HCT116 (cell line): ENCODE measurements at regions not wholly inside any gene's neighbourhood (a gene's known extent, or its start where the extent isn't known, plus 50 kb on each side); places are given as distances from the start of the nearest gene placed in this dataset.

Source experiments
- ATAC-seq: fragments of 200-7000 bp; cut with Tn5 transposase; 2 replicates; pipeline ENCODE4 v1.9.1; 2020; ENCODE audit warnings: mild to moderate bottlenecking, moderate library complexity
- BruUV-seq: library from RNA; stranded (reverse); fragments of 400-500 nt; replicated peaks from 2 replicates; lab custom pipeline; 2021; lab: Mats Ljungman, UMichigan
- CTCF ChIA-PET: fragments of 300-600 bp; sonication (Branson Sonifier 250); formaldehyde crosslinking; loops from one replicate; lab custom pipeline; 2021; ENCODE audit warnings: antibody characterized with exemption; lab: Charles Lee
- POLR2A ChIA-PET: fragments of 300-600, 350-600 bp; sonication (Branson Sonifier 250); formaldehyde crosslinking; loops from one replicate; lab custom pipeline; 2021; ENCODE audit warnings: antibody characterized with exemption; lab: Charles Lee
- RAD21 ChIA-PET, 2 experiments: fragments of 300-600 bp; sonication (Branson Sonifier 250); formaldehyde crosslinking; loops; one replicate each; lab custom pipeline; 2023; ENCODE audit warnings: low total read pairs in 2 of 2; ENCODE audit not compliant: uncharacterized antibody in 2 of 2, unreplicated experiment in 2 of 2, low non-redundant PET in 1 of 2; lab: Charles Lee
- DNase-seq: peaks from one replicate; pipeline ENCODE4 v3.0.0-alpha.2; 2010; ENCODE audit warnings: low read depth, low spot score
- H2AFZ ChIP-seq: fragments of 200-600 bp; shearing (Covaris generic), sonication (generic); 2 replicates; pipeline ENCODE4 v1.6.1; 2017; ENCODE audit warnings: low read depth, mixed run types, mixed read lengths, antibody characterized with exemption, low read length; ENCODE audit not compliant: poor library complexity, severe bottlenecking
- H3K27ac ChIP-seq: 2 replicates; pipeline ENCODE4 v1.5.1; 2012; ENCODE audit warnings: low read depth, low read length
- H3K27me3 ChIP-seq: fragments of 200-600 bp; sonication (generic); 2 replicates; pipeline ENCODE4 v1.6.1; 2016; ENCODE audit warnings: mixed run types, low read length, mixed read lengths; ENCODE audit not compliant: insufficient read depth
- H3K36me3 ChIP-seq, 2 experiments: fragments of 200-500 bp in 1 of 2; fragments of 200-600 bp in 1 of 2; sonication (Bioruptor generic) in 1 of 2; sonication (generic) in 1 of 2; 2 replicates each; pipeline versions ENCODE4 v1.5.1 to v1.6.1; 2014 to 2016; ENCODE audit warnings: low read length in 2 of 2, inconsistent platforms in 1 of 2, mixed read lengths in 1 of 2, mixed run types in 1 of 2; ENCODE audit not compliant: insufficient read depth in 2 of 2, control insufficient read depth in 1 of 2
- H3K4me1 ChIP-seq, 2 experiments: fragments of 200-600 bp in 1 of 2; sonication (generic) in 1 of 2; 2 replicates each; pipeline versions ENCODE4 v1.5.1 to v1.6.1; 2012 to 2017; ENCODE audit warnings: low read length in 2 of 2, inconsistent platforms in 1 of 2, mild to moderate bottlenecking in 1 of 2, mixed read lengths in 1 of 2, mixed run types in 1 of 2, moderate library complexity in 1 of 2; ENCODE audit not compliant: insufficient read depth in 2 of 2, control insufficient read depth in 1 of 2
- H3K4me2 ChIP-seq: fragments of 200-600 bp; sonication (generic); 2 replicates; pipeline ENCODE4 v1.6.1; 2017; ENCODE audit warnings: mixed run types, low read length, mixed read lengths
- H3K4me3 ChIP-seq, 2 experiments: fragments of 200-600 bp in 1 of 2; sonication (generic) in 1 of 2; replicated peaks in 1 of 2; 2 replicates each; pipeline ENCODE4 v1.5.1; 2011 to 2016; ENCODE audit warnings: low read length in 2 of 2, control low read depth in 1 of 2, low read depth in 1 of 2, mild to moderate bottlenecking in 1 of 2, mixed read lengths in 1 of 2, mixed run types in 1 of 2
- H3K79me2 ChIP-seq: fragments of 200-600 bp; sonication (generic); 2 replicates; pipeline ENCODE4 v1.6.1; 2017; ENCODE audit warnings: mild to moderate bottlenecking, mixed run types, low read length, moderate library complexity, mixed read lengths; ENCODE audit not compliant: insufficient read depth
- H3K9ac ChIP-seq: fragments of 200-600 bp; sonication (generic); 2 replicates; pipeline ENCODE4 v1.6.1; 2016; ENCODE audit warnings: low read length, mixed read lengths
- H3K9me2 ChIP-seq: fragments of 200-600 bp; sonication (generic), shearing (Covaris generic); 2 replicates; pipeline ENCODE4 v1.6.1; 2017; ENCODE audit warnings: mixed run types, mild to moderate bottlenecking, moderate library complexity; ENCODE audit not compliant: insufficient read depth
- H3K9me3 ChIP-seq, 2 experiments: fragments of 200-500 bp in 1 of 2; fragments of 200-600 bp in 1 of 2; sonication (Bioruptor generic) in 1 of 2; sonication (generic) in 1 of 2; 2 replicates each; pipeline ENCODE4 v1.6.1; 2014 to 2017; ENCODE audit warnings: low read length in 2 of 2, mixed read lengths in 2 of 2, inconsistent platforms in 1 of 2, low read depth in 1 of 2, mild to moderate bottlenecking in 1 of 2, mixed run types in 1 of 2, moderate library complexity in 1 of 2; ENCODE audit not compliant: control insufficient read depth in 1 of 2, insufficient read depth in 1 of 2
- H4K20me1 ChIP-seq: fragments of 200-600 bp; sonication (generic), shearing (Covaris generic); 2 replicates; pipeline ENCODE4 v1.6.1; 2017; ENCODE audit warnings: mixed run types, mild to moderate bottlenecking, moderate library complexity; ENCODE audit not compliant: insufficient read depth
- ATF3 ChIP-seq: IDR thresholded peaks from 2 replicates; pipeline ENCODE4 v1.6.1; 2012
- FOSL1 ChIP-seq: IDR thresholded peaks from 2 replicates; pipeline ENCODE4 v1.6.1; 2012; ENCODE audit warnings: low read depth
- MAX ChIP-seq: IDR thresholded peaks from 2 replicates; pipeline ENCODE4 v1.6.1; 2012
- REST ChIP-seq: IDR thresholded peaks from 2 replicates; pipeline ENCODE4 v1.6.1; 2012; ENCODE audit warnings: low read depth
- SIN3A ChIP-seq: IDR thresholded peaks from 2 replicates; pipeline ENCODE4 v1.6.1; 2012; ENCODE audit warnings: low read depth
- SRF ChIP-seq: IDR thresholded peaks from 2 replicates; pipeline ENCODE4 v1.6.1; 2012; ENCODE audit warnings: low read depth
- YY1 ChIP-seq: IDR thresholded peaks from 2 replicates; pipeline ENCODE4 v1.6.1; 2011; ENCODE audit warnings: low read length, low read depth, moderate library complexity, mild to moderate bottlenecking; ENCODE audit not compliant: insufficient replicate concordance; ENCODE audit errors: extremely low read depth
- ZFX ChIP-seq: fragments of 450-650 bp; IDR thresholded peaks from 2 replicates; pipeline ENCODE4 v1.6.1; 2017
- intact Hi-C: fragments of 100-400 bp; cut with micrococcal nuclease; formaldehyde crosslinking; loops from 2 replicates; pipeline ENCODE4 v1.10.0; 2022
- TF ChIP-seq, protein P1 (sequence below): IDR thresholded peaks from 2 replicates; pipeline ENCODE4 v1.6.1; 2011; ENCODE audit warnings: mild to moderate bottlenecking, low read length, moderate library complexity; ENCODE audit not compliant: insufficient replicate concordance; ENCODE audit errors: extremely low read depth

DNA sequence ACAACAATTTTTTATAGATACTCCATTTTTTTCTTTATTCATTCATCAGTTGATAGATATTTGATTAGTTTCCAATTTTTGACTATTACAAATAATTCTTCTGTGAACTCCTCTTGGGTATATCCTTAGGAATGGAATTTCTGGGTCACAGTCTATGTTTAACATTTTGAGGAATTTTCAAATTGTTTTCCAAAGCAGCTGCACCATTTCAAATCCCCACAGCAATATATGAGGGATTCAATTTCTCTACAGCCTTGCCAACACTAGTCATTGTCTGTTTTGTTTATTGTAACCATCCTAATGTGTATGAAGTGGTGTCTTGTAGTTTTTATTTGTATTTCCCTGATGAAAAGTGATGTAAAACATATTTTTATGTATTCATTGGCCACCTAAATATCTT lies 320.3 kb upstream of the DEFB112 start (continued):
- TF ChIP-seq YY1 (no peak), MAX (no peak)

DNA sequence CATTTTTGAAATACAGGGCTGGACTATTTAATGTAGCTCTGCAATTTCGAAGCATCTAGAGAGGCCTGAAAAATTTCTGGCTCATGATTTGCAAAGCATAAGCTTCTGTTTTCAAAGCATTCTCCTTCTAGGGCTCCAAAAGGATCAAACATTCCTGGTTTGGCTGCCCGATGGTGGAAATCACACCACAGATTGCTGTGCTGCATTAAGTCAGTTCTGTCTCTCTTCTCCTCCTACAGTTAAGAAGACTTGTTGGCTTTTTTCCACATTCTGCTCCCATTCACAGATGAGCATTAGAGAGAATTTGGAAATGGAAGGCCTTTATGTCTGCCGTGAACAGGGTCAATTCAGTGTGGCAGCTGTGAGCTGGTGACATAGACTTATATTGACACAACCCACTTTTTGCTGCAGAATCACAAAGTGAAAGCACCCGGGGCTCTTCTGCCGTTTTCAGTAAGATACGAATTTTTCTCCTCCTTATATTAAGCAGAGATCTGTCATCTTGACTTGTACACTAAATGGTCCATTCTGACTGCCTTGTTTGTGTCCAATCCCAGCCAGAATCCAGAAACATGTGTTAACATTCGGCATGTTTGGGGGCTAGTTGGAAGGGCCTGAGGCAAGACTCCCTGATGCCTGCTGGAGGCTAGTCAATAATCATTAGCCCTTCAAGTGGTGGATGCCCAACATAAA lies 330.8 kb upstream of the DEFB112 start:
- no peaks in the 10 kb centered on the region for H3K36me3 ChIP-seq
- no peak overlapping the region for H3K9ac ChIP-seq
- no peaks in the 10 kb centered on the region for H3K4me1 ChIP-seq
- H3K27ac ChIP-seq: no peak overlapping the region
- intact Hi-C loops: no loop called here
- no peaks in the 10 kb centered on the region for H3K79me2 ChIP-seq
- ChIA-PET CTCF (no interaction called here), POLR2A (no interaction called here), RAD21 (no interaction called here)
- ATAC-seq: no peak
- no peaks in the 10 kb centered on the region for H3K9me2 ChIP-seq
- H4K20me1 ChIP-seq: no peaks in the 10 kb centered on the region
- no peak for DNase-seq
- no peaks in the 10 kb centered on the region for H3K27me3 ChIP-seq
- H3K9me3 ChIP-seq: peaks cover 12 to 17% of the 10 kb centered on the region in 2 experiments; a peak in 2 of 4 replicates
- no peak overlapping the region for H2AFZ ChIP-seq
- BruUV-seq: no TSS peak
- no peak for TF ChIP-seq SIN3A
- TF ChIP-seq MAX: no peak
- TF ChIP-seq, protein P1, sequence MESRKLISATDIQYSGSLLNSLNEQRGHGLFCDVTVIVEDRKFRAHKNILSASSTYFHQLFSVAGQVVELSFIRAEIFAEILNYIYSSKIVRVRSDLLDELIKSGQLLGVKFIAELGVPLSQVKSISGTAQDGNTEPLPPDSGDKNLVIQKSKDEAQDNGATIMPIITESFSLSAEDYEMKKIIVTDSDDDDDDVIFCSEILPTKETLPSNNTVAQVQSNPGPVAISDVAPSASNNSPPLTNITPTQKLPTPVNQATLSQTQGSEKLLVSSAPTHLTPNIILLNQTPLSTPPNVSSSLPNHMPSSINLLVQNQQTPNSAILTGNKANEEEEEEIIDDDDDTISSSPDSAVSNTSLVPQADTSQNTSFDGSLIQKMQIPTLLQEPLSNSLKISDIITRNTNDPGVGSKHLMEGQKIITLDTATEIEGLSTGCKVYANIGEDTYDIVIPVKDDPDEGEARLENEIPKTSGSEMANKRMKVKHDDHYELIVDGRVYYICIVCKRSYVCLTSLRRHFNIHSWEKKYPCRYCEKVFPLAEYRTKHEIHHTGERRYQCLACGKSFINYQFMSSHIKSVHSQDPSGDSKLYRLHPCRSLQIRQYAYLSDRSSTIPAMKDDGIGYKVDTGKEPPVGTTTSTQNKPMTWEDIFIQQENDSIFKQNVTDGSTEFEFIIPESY: no peak
- TF ChIP-seq SRF: no peak
- TF ChIP-seq REST: no peak
- TF ChIP-seq YY1: no peak
- no peak for TF ChIP-seq FOSL1
- TF ChIP-seq ATF3: no peak
- no peak for TF ChIP-seq ZFX
- H3K4me2 ChIP-seq: no peak overlapping the region
- no peak overlapping the region for H3K4me3 ChIP-seq
